Naive thymus-derived CD8-positive, alpha-beta T cell (primary cell): ENCODE measurements at regions not wholly inside any gene's neighbourhood (a gene's known extent, or its start where the extent isn't known, plus 50 kb on each side); places are given as distances from the start of the nearest gene placed in this dataset.
A peak's percentile ranks its signal among the peaks of the same experiment; 100 is the strongest.
"Not testable (repeated sequence)": the region's sequence is repeated elsewhere in the genome, so short reads cannot be mapped to it uniquely, and the experiment has no call there.

Source experiments
- ATAC-seq, 2 donors: fragments of 150-1000 bp; cut with Tn5 transposase in 1 of 2; sonication (Bioruptor Pico), chemical (Tn5 transposase) in 1 of 2; 1 replicate in 1 of 2; 2 replicates in 1 of 2; pipeline ENCODE4 v1.10.0; 2021; ENCODE audit warnings: mild to moderate bottlenecking in 2 of 2, moderate library complexity in 2 of 2
- POLR2A ChIA-PET: fragments of 350-600 bp; sonication (Branson Sonifier 250); formaldehyde crosslinking; loops from one replicate; lab custom pipeline; 2021; ENCODE audit warnings: antibody characterized with exemption; lab: Charles Lee
- DNase-seq, 10 donors: peaks; one replicate each; pipeline versions ENCODE4 v3.0.0 to v3.0.0-alpha.2; 2020 to 2022
- H3K27ac Mint-ChIP-seq, 10 donors: one replicate each; pipeline ENCODE4 v1.8.0; 2020 to 2022; ENCODE audit warnings: mild to moderate bottlenecking in 10 of 10, mixed read lengths in 10 of 10, moderate library complexity in 4 of 10, inconsistent platforms in 1 of 10
- H3K27me3 Mint-ChIP-seq, 5 donors: one replicate each; pipeline ENCODE4 v1.8.0; 2021 to 2022; ENCODE audit warnings: mixed read lengths in 5 of 5
- H3K36me3 Mint-ChIP-seq, 3 donors: one replicate each; pipeline ENCODE4 v1.8.0; 2020 to 2022; ENCODE audit warnings: mixed read lengths in 3 of 3, mild to moderate bottlenecking in 2 of 3, inconsistent platforms in 1 of 3
- H3K4me1 Mint-ChIP-seq, 4 donors: one replicate each; pipeline ENCODE4 v1.8.0; 2021 to 2022; ENCODE audit warnings: mixed read lengths in 4 of 4
- H3K4me3 Mint-ChIP-seq, 10 donors: one replicate each; pipeline ENCODE4 v1.8.0; 2020 to 2022; ENCODE audit warnings: mild to moderate bottlenecking in 10 of 10, mixed read lengths in 10 of 10, moderate library complexity in 6 of 10, inconsistent platforms in 1 of 10
- H3K9me3 Mint-ChIP-seq, 9 donors: one replicate each; pipeline ENCODE4 v1.8.0; 2020 to 2022; ENCODE audit warnings: mixed read lengths in 9 of 9, mild to moderate bottlenecking in 3 of 9, inconsistent platforms in 1 of 9, moderate library complexity in 1 of 9

DNA sequence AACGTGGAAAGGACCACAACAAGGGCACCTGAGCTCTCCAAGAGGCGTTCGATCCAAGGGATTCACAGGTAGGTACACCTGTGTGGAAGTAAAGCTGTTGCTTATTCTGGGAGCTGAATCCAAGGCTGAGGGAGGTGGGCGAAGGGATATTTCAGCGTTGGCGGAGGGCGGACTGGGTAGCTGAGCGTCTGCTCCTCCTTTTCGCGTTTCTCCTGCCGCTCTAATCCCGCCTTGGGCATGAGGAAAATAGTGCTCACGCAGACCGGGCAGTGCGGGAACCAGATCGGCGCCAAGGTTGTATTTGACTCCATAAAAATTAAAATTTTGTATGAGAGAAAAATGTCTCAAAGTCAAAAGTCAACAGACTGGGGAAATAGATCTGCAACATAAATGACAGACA, 3966.2 kb upstream of the OR11H1 start:
- H3K4me1 Mint-ChIP-seq, H3K36me3 Mint-ChIP-seq, H3K4me3 Mint-ChIP-seq, H3K27ac Mint-ChIP-seq, DNase-seq, H3K27me3 Mint-ChIP-seq, ATAC-seq, POLR2A ChIA-PET: not testable (repeated sequence)
- peaks cover 2 to 46% (median 20%) of the 10 kb centered on the region in 9 donors for H3K9me3 Mint-ChIP-seq

DNA sequence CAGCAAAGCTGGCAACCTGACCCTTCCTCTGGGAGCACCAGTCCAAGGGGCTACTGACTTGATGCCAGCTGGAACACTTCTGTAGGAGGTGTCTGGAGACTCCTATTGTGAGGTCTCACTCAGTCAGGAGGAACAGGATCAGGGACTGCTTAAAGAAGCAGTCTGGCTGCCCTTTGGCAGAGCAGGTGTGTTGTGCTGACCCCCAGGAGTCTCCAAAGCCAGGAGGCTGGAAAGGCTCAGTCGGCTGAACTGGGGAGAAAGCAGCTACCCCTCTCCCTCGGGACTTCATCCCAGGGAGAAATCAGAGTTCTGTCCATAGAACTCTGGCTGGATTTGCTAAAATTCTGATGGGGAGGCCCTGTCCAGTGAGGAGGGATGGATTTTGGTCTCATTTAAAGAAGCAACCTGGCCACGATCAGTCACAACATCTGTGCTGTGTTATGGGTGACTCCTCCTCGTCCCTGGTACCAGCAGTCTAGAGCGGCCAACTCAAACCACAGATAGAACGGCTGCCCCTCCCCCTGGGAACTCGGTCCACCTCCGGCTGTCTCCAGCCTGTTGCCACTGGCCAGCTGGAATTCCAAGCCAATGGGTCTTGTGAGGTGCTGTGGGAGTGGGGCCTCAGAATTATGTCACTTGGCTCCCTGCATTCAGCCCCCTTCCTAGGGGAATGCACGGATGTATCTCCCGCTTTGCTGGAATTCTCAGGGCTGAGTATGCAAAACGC, 3959.0 kb upstream of the OR11H1 start:
- POLR2A ChIA-PET, ATAC-seq, H3K27me3 Mint-ChIP-seq, H3K27ac Mint-ChIP-seq, H3K4me3 Mint-ChIP-seq, H3K4me1 Mint-ChIP-seq, DNase-seq: not testable (repeated sequence)
- peaks cover 0 to 12% (median 0%) of the 10 kb centered on the region in 3 donors for H3K36me3 Mint-ChIP-seq
- H3K9me3 Mint-ChIP-seq, result peaks cover 15 to 76% (median 45%) of the 10 kb centered on the region in 9 donors

DNA sequence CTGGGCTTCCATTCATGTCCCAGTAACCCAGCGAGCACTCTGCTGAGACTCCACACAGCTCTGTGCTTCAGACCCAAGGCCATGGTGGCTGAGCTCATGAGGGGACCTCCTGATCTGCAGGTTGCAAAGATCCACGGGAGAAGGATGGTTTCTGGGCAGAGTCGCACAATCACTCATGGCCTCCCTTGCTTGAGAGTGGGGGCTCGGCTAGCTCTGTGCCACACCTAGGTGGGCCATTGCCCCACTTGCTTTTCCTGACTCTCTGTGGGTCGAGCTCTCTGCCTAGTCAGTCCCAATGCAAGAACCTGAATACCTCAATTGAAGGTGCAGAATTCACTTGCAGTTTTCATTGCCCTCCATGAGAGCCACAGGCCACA, 3958.4 kb upstream of the OR11H1 start:
- peaks cover 0 to 15% (median 0%) of the 10 kb centered on the region in 3 donors for H3K36me3 Mint-ChIP-seq
- H3K27me3 Mint-ChIP-seq, H3K4me3 Mint-ChIP-seq, DNase-seq, H3K4me1 Mint-ChIP-seq, H3K27ac Mint-ChIP-seq, POLR2A ChIA-PET, ATAC-seq: not testable (repeated sequence)
- H3K9me3 Mint-ChIP-seq, result peaks cover 18 to 81% (median 50%) of the 10 kb centered on the region in 9 donors

DNA sequence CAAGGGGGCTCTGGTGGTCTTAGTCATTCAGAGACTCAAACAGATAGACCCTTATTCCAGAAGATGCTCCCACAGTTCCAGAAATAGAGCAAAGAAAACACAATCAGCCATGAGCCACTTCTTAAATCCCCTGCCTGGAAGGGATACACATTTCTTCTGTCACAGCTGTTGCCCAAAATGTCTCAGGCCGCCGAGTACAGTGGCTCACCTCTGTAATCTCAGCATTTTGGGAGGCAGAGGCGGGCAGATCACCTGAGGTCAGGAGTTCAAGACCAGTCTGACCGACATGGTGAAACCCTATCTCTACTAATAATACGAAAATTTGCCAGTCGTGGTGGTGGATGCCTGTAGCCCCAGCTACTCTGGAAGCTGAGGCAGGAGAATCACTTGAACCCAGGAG, 3954.8 kb upstream of the OR11H1 start:
- H3K27ac Mint-ChIP-seq, H3K4me3 Mint-ChIP-seq, ATAC-seq, DNase-seq, POLR2A ChIA-PET, H3K27me3 Mint-ChIP-seq, H3K4me1 Mint-ChIP-seq: not testable (repeated sequence)
- H3K9me3 Mint-ChIP-seq, result peaks cover 29 to 89% (median 61%) of the 10 kb centered on the region in 9 donors
- peaks cover 0 to 43% (median 0%) of the 10 kb centered on the region in 3 donors for H3K36me3 Mint-ChIP-seq

DNA sequence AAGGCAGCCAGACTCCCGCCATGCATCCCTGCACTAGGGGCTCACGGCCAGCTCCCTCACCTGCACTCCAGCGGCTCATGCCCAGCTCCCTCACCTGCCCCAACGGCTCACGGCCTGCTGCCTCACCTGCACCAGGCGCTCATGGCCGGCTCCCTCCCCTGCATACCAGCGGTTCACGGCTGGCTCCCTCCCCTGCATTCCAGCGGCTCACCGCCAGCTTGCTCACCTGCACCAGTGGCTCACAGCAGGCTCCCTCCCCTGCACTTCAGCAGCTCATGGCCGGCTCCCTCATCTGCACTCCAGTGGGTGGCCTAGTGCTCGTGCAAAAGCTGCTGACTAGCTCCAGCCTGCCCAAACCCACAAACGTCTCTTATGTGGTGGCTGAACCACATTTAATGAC, 3953.8 kb upstream of the OR11H1 start:
- ATAC-seq, H3K27ac Mint-ChIP-seq, POLR2A ChIA-PET, DNase-seq, H3K4me3 Mint-ChIP-seq, H3K4me1 Mint-ChIP-seq, H3K27me3 Mint-ChIP-seq: not testable (repeated sequence)
- Mint-ChIP-seq H3K36me3 (peaks cover 0 to 50% (median 0%) of the 10 kb centered on the region in 3 donors), H3K9me3 (peaks cover 28 to 90% (median 64%) of the 10 kb centered on the region in 9 donors)

DNA sequence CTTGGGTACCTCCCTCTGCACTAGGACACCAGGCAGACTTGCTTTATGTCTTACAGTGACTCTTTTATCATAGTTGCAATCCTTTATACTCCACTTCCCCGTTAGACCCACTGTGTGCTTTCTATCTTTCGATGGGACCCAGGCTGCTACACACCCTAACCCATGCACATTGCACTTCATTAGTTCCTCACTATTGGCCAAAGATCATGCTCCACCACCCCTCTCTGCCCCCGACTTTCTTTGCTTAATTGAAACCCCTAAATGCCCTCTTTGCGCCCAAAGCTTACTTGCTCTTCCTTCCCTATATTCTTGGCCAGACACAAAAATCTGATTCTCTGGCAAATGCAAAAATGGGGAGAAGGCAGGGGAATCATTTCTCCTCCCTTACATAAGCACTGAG, 3953.3 kb upstream of the OR11H1 start:
- POLR2A ChIA-PET, H3K4me3 Mint-ChIP-seq, H3K27ac Mint-ChIP-seq, DNase-seq, ATAC-seq, H3K4me1 Mint-ChIP-seq, H3K27me3 Mint-ChIP-seq: not testable (repeated sequence)
- Mint-ChIP-seq H3K9me3 (peaks cover 29 to 90% (median 68%) of the 10 kb centered on the region in 9 donors), H3K36me3 (peaks cover 0 to 54% (median 0%) of the 10 kb centered on the region in 3 donors)

DNA sequence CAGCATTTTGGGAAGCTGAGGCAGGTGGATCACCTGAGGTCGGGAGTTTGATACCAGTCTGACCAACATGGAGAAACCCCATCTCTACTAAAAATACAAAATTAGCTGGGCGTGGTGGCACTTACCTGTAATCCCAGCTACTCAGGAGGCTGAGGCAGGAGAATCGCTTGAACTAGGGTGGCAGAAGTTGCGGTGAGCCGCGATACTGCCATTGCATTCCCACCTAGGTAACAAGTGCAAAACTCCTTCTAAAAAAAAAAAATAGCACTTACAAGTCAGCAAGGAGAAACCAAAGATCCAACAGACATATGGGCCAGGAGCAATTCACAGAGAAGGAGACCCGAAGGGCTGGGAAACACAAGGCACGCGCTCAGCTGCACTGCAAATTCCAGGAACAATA, 3951.3 kb upstream of the OR11H1 start:
- H3K27me3 Mint-ChIP-seq, H3K4me3 Mint-ChIP-seq, H3K4me1 Mint-ChIP-seq, POLR2A ChIA-PET, ATAC-seq, DNase-seq: not testable (repeated sequence)
- H3K27ac Mint-ChIP-seq, result peak overlapping the region in 1 of 10 donors; percentile 2
- H3K9me3 Mint-ChIP-seq, result peaks cover 27 to 89% (median 70%) of the 10 kb centered on the region in 9 donors
- peaks cover 0 to 51% (median 0%) of the 10 kb centered on the region in 3 donors for H3K36me3 Mint-ChIP-seq

DNA sequence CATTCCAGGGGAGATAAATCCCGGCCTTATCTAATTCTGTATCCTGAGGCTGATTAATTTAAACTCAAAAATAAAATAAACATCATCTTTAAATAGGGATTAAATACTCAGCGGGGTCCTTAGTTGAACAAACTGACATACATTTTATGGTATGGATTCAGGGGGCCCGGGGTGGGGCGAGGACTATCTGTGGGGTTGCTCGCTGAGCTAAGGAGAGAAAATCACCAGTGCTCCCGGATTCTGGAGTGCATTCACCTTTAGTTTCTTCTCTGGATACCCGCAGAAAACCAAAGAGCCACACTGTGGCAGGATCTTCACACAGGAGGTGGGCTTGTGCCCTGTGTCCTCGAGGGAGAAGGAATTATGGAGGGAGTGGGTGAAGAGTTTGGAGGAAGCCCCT, 3949.9 kb upstream of the OR11H1 start:
- H3K4me1 Mint-ChIP-seq, ATAC-seq, POLR2A ChIA-PET, H3K27me3 Mint-ChIP-seq, H3K27ac Mint-ChIP-seq, DNase-seq, H3K4me3 Mint-ChIP-seq: not testable (repeated sequence)
- Mint-ChIP-seq H3K36me3 (peaks cover 0 to 53% (median 0%) of the 10 kb centered on the region in 3 donors), H3K9me3 (peaks cover 22 to 91% (median 68%) of the 10 kb centered on the region in 9 donors)

DNA sequence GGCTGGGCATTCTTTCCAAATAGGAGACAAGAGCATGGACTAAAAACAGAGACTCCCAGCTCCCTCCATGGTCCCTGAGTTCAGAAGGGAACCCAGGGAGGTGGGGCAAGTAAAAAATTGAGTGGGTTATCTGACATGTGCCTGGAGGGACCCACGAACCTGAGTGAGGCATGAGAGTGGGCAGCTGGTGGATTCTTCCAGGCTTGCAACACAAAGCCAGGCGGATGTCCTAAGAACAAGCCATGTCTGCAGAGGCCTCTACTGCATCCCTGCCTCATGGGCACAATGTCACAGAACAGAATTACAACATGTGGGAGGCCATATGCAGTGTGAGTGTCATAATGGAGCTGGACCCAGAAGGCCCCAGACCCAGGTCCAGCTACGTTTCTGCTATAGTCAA, 3949.4 kb upstream of the OR11H1 start:
- Mint-ChIP-seq H3K36me3 (peaks cover 0 to 58% (median 0%) of the 10 kb centered on the region in 3 donors), H3K9me3 (peaks cover 22 to 91% (median 70%) of the 10 kb centered on the region in 9 donors)
- H3K27ac Mint-ChIP-seq, ATAC-seq, POLR2A ChIA-PET, H3K27me3 Mint-ChIP-seq, H3K4me3 Mint-ChIP-seq, H3K4me1 Mint-ChIP-seq, DNase-seq: not testable (repeated sequence)

DNA sequence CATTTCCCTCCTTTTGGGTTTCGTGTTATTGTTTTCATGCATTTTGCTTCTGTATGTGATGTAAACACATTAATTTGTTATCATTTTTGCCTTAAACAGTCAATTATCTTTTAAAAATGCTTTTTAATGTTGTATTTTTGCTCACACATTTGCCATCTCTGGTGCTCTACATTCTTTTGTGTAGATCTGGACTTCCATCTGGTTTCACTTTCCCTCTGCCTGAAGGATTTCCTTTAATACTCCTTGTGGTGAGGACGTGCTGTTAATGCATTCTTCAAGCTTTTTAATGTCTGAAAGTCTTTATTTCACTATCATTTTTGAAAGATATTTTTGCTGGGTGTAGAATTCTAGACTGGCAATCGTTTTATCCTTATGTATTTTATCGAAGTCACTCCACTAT, 3945.9 kb upstream of the OR11H1 start:
- H3K27me3 Mint-ChIP-seq, POLR2A ChIA-PET, H3K4me1 Mint-ChIP-seq, DNase-seq, H3K27ac Mint-ChIP-seq, H3K4me3 Mint-ChIP-seq, ATAC-seq: not testable (repeated sequence)
- Mint-ChIP-seq H3K36me3 (peaks cover 0 to 49% (median 0%) of the 10 kb centered on the region in 3 donors), H3K9me3 (peaks cover 24 to 81% (median 61%) of the 10 kb centered on the region in 9 donors)

DNA sequence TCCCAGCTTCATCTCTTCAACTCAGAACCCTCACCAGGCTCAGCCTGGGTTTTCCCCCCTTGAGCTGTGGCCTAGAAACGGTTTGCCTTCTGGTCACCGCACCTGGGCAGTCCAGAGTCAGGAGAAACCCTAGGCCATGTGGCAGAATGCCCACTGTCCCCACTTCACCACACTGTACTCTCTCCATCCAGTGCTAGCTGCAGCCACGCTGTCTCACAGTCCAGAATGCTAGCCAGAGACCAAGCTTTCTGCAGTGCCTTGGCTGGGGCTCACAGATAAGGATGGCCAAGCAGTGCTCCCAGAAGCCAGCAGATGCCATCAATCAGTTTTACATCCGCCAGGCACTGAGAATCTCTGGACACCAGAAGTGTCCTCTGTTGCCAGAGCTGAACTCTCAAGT, 3943.8 kb upstream of the OR11H1 start:
- H3K27me3 Mint-ChIP-seq, H3K4me3 Mint-ChIP-seq, POLR2A ChIA-PET, ATAC-seq, H3K4me1 Mint-ChIP-seq, DNase-seq, H3K27ac Mint-ChIP-seq: not testable (repeated sequence)
- Mint-ChIP-seq H3K9me3 (peaks cover 21 to 69% (median 49%) of the 10 kb centered on the region in 9 donors), H3K36me3 (peaks cover 0 to 31% (median 0%) of the 10 kb centered on the region in 3 donors)

DNA sequence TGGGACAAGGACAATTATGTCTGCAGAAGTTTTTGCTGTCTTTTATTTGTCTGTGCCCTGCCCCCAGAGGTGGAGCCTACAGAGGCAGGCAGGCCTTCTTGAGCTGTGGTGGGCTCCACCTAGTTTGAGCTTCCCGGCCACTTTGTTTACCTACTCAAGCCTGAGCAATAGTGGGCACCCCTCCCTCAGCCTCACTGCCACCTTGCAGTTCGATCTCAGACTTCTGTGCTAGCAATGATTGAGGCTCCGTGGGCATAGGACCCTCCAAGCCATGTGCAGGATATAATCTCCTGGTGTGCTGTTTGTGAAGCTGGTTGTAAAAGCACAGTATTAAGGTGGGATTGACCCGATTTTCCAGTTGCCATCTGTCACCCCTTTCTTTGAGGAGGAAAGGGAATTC, 3933.4 kb upstream of the OR11H1 start:
- H3K27ac Mint-ChIP-seq, H3K27me3 Mint-ChIP-seq, DNase-seq, POLR2A ChIA-PET, H3K4me3 Mint-ChIP-seq, H3K4me1 Mint-ChIP-seq, ATAC-seq: not testable (repeated sequence)
- Mint-ChIP-seq H3K36me3 (peaks cover 0 to 34% (median 3%) of the 10 kb centered on the region in 3 donors), H3K9me3 (peaks cover 21 to 81% (median 47%) of the 10 kb centered on the region in 9 donors)

DNA sequence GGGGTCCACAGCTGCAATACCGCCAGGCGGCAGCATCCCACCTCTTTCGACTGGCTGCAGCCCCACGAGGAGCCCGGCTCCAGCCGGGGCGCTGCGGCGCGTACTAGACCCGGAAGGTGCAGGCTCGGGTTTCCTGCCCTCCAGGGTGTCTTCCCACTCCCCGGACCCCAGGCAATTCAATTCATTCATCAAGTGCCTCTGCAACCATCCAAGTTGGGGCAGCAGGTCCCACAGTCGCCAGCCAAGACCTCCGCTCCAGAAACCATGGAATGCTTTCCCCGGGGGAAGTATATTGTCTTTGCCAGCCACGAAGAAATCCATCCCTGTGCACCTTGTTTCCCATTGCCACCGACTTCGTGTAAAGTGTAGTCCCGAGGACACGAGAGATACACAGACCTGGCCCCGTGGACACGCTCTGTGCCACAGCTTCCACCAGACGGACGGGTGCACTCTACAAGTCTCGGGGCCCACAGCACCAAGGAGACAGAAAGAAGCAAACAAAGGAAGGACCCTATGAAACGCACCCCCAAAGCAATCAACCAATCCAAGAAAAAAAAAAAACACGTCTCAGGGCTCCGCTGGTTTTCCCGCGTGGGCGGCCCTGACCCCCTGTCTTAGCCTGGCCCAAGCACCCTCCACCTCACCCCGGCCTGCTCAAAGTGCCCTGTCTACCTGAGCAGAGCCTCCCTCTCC, 3930.2 kb upstream of the OR11H1 start:
- DNase-seq, POLR2A ChIA-PET, H3K4me1 Mint-ChIP-seq, H3K27me3 Mint-ChIP-seq, H3K4me3 Mint-ChIP-seq, ATAC-seq, H3K27ac Mint-ChIP-seq: not testable (repeated sequence)
- H3K9me3 Mint-ChIP-seq, result peaks cover 8 to 74% (median 33%) of the 10 kb centered on the region in 9 donors
- peaks cover 0 to 20% (median 4%) of the 10 kb centered on the region in 3 donors for H3K36me3 Mint-ChIP-seq
